ENCODE measurements at regions not wholly inside any gene's neighbourhood (a gene's known extent, or its start where the extent isn't known, plus 50 kb on each side); places are given as distances from the start of the nearest gene placed in this dataset.
"Not testable (repeated sequence)": the region's sequence is repeated elsewhere in the genome, so short reads cannot be mapped to it uniquely, and the experiment has no call there.

- ATAC-seq (replicated peaks in 1 of 4) (no peak), DNase-seq (no peak)
- ChIA-PET CTCF (no interaction called here), POLR2A (no interaction called here)
- H3K4me1 ChIP-seq (ENCODE audit: control insufficient read depth in 1 of 2, extremely low read depth in 1 of 2, insufficient read depth in 2 of 2, low read length in 2 of 2) = no peaks in the 10 kb centered on the region
- H3K36me3 ChIP-seq (ENCODE audit: control insufficient read depth in 2 of 2, extremely low read depth in 1 of 2, insufficient read depth in 1 of 2, low read length in 1 of 2) = no peaks in the 10 kb centered on the region
- peaks cover 0 to 8% of the 10 kb centered on the region in 2 experiments for H3K27me3 ChIP-seq (replicated peaks in 1 of 2; ENCODE audit: control insufficient read depth in 2 of 2, extremely low read depth in 1 of 2, insufficient read depth in 2 of 2, low read length in 1 of 2)
- no CpG with 5 or more reads among the region's 6 CpGs for WGBS (ENCODE audit: insufficient coverage)
- H3K27ac ChIP-seq (ENCODE audit: low read length) = no peak overlapping the region
- H3K36me3 Mint-ChIP-seq = no peaks in the 10 kb centered on the region
- H3K4me3 ChIP-seq (ENCODE audit: control insufficient read depth in 1 of 2, extremely low read depth in 1 of 2, low read length in 1 of 2) = no peak overlapping the region
- peaks cover 12 to 16% of the 10 kb centered on the region in 2 donors for H3K27me3 Mint-ChIP-seq
- H3K27ac Mint-ChIP-seq = no peak overlapping the region
- H3K9me3 ChIP-seq = no peaks in the 10 kb centered on the region
- H3K4me3 Mint-ChIP-seq = no peak overlapping the region
- no peaks in the 10 kb centered on the region for H3K4me1 Mint-ChIP-seq
- H3K9me3 Mint-ChIP-seq = peaks cover 20 to 37% (median 25%) of the 10 kb centered on the region in 3 donors
These were observed 229.2 kb downstream of the ADAMTS15 start for GRCh38 chr11:130677486-130678153.

DNA sequence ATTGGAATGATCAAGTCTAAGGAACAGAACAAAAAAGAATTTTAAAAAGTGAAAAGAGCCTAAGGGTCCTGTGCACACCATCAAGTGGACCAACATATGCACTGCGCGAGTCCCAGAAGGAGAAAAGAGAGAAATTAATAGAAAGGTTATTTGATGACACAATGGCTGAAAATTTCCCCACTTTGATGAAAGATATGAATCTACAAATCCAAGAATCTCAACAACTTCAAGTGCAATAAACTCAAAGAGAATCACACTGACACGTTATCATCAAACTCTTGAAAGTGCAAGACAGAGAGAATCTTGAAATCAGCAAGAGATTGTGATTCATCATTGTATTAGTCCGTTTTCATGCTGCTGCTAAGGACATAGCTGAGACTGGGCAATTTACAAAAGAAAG is 230.8 kb downstream of the ADAMTS15 start:
- Histone ChIP-seq H3K9me3 (no peaks in the 10 kb centered on the region), H3K4me3 (ENCODE audit: control insufficient read depth in 1 of 2, extremely low read depth in 1 of 2, low read length in 1 of 2) (no peak overlapping the region), H3K4me1 (ENCODE audit: control insufficient read depth in 1 of 2, extremely low read depth in 1 of 2, insufficient read depth in 2 of 2, low read length in 2 of 2) (no peaks in the 10 kb centered on the region), H3K27me3 (replicated peaks in 1 of 2; ENCODE audit: control insufficient read depth in 2 of 2, extremely low read depth in 1 of 2, insufficient read depth in 2 of 2, low read length in 1 of 2) (peaks cover 0 to 4% of the 10 kb centered on the region in 2 experiments), H3K36me3 (ENCODE audit: control insufficient read depth in 2 of 2, extremely low read depth in 1 of 2, insufficient read depth in 1 of 2, low read length in 1 of 2) (no peaks in the 10 kb centered on the region), H3K27ac (ENCODE audit: low read length) (no peak overlapping the region)
- ATAC-seq (replicated peaks in 1 of 4) = no peak
- Mint-ChIP-seq H3K4me3 (no peak overlapping the region), H3K9me3 (peaks cover 20 to 37% (median 25%) of the 10 kb centered on the region in 3 donors), H3K4me1 (no peaks in the 10 kb centered on the region), H3K27ac (no peak overlapping the region), H3K27me3 (peaks cover 10 to 14% of the 10 kb centered on the region in 2 donors), H3K36me3 (no peaks in the 10 kb centered on the region)
- ChIA-PET POLR2A (no interaction called here), CTCF (no interaction called here)
- no peak for DNase-seq
- no CpG with 5 or more reads among the region's 4 CpGs for WGBS (ENCODE audit: insufficient coverage)

GRCh38 chr11:130682471-130682870 is 233.8 kb downstream of the SNX19 start:
- CTCF ChIA-PET; H3K4me1 ChIP-seq (ENCODE audit: control insufficient read depth in 1 of 2, extremely low read depth in 1 of 2, insufficient read depth in 2 of 2, low read length in 2 of 2); H3K27me3 ChIP-seq (replicated peaks in 1 of 2; ENCODE audit: control insufficient read depth in 2 of 2, extremely low read depth in 1 of 2, insufficient read depth in 2 of 2, low read length in 1 of 2); H3K36me3 ChIP-seq (ENCODE audit: control insufficient read depth in 2 of 2, extremely low read depth in 1 of 2, insufficient read depth in 1 of 2, low read length in 1 of 2); H3K4me3 ChIP-seq (ENCODE audit: control insufficient read depth in 1 of 2, extremely low read depth in 1 of 2, low read length in 1 of 2); H3K27ac ChIP-seq (ENCODE audit: low read length); H3K4me3 Mint-ChIP-seq; ATAC-seq (replicated peaks in 1 of 4); H3K27me3 Mint-ChIP-seq; H3K9me3 ChIP-seq; DNase-seq; H3K27ac Mint-ChIP-seq; POLR2A ChIA-PET; H3K4me1 Mint-ChIP-seq; H3K36me3 Mint-ChIP-seq: not testable (repeated sequence)
- WGBS (ENCODE audit: insufficient coverage) = no CpG with 5 or more reads among the region's 2 CpGs
- peaks cover 20 to 37% (median 25%) of the 10 kb centered on the region in 3 donors for H3K9me3 Mint-ChIP-seq

DNA sequence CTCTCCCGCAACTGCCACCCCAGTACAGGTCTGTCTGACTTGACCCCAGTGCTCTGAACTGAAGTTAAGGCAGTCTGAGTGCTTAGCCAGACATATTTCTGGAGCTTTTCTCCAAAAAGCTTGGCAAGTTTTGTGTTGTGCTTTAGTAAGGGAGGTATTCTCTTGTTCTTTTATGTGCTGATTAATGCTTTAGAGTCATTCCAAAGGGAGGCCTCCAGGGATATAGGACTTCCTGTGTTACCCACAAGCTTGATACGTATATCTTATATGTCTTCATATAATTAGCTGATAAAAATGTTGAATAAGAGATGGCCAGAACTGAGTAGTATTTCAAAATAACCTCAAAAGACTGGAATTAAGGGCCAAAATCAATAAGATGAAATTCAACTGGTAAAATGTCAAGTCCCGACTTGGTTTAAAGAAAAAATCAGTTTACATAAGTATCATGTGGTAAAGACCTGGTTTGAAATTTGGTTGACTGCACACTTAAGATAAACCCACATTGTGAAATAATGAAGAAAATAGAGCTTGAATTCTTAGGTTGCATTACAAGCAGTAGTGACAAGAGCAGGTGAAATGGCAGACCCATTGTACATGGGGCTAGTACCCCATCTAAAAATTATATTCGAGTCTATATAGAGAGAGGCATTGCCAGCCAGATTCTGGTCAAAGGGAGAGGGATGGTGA is 226.9 kb downstream of the SNX19 start:
- no peaks in the 10 kb centered on the region for H3K4me1 Mint-ChIP-seq
- no peaks in the 10 kb centered on the region for H3K4me1 ChIP-seq (ENCODE audit: control insufficient read depth in 1 of 2, extremely low read depth in 1 of 2, insufficient read depth in 2 of 2, low read length in 2 of 2)
- H3K4me3 ChIP-seq (ENCODE audit: control insufficient read depth in 1 of 2, extremely low read depth in 1 of 2, low read length in 1 of 2) = no peak overlapping the region
- 100% methylated on average over 1 of the region's 4 CpGs for WGBS (ENCODE audit: insufficient coverage)
- H3K27ac ChIP-seq (ENCODE audit: low read length) = no peak overlapping the region
- ATAC-seq (replicated peaks in 1 of 4) = no peak
- no peaks in the 10 kb centered on the region for H3K9me3 ChIP-seq
- ChIA-PET CTCF (no interaction called here), POLR2A (no interaction called here)
- no peaks in the 10 kb centered on the region for H3K27me3 ChIP-seq (replicated peaks in 1 of 2; ENCODE audit: control insufficient read depth in 2 of 2, extremely low read depth in 1 of 2, insufficient read depth in 2 of 2, low read length in 1 of 2)
- H3K36me3 ChIP-seq (ENCODE audit: control insufficient read depth in 2 of 2, extremely low read depth in 1 of 2, insufficient read depth in 1 of 2, low read length in 1 of 2) = no peaks in the 10 kb centered on the region
- H3K4me3 Mint-ChIP-seq = no peak overlapping the region
- peaks cover 3 to 13% of the 10 kb centered on the region in 2 donors for H3K27me3 Mint-ChIP-seq
- H3K9me3 Mint-ChIP-seq = peaks cover 0 to 6% (median 0%) of the 10 kb centered on the region in 3 donors
- no peak for DNase-seq
- H3K36me3 Mint-ChIP-seq = no peaks in the 10 kb centered on the region
- H3K27ac Mint-ChIP-seq = no peak overlapping the region

DNA sequence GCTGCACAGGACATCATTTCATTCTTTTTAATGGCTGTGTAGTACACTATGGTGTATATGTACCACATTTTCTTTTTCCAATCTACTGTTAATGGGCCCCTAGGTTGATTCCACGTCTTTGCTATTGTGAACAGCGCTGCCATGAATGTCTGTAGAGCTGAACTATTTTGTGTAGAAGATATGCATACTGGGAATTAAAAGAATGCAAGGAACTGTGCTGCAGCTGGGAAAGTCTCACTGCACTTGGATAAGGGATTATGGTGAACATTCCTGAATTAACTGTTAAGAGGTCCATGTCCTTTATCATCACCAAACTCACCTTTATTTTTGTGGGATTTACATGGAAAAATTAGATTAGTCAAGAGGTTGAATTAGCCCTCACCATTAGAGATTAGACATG is 224.7 kb downstream of the SNX19 start:
- H3K4me3 Mint-ChIP-seq = no peak overlapping the region
- peaks cover 3 to 15% of the 10 kb centered on the region in 2 donors for H3K27me3 Mint-ChIP-seq
- no peaks in the 10 kb centered on the region for H3K27me3 ChIP-seq (replicated peaks in 1 of 2; ENCODE audit: control insufficient read depth in 2 of 2, extremely low read depth in 1 of 2, insufficient read depth in 2 of 2, low read length in 1 of 2)
- no peak overlapping the region for H3K27ac ChIP-seq (ENCODE audit: low read length)
- WGBS (ENCODE audit: insufficient coverage) = no CpG with 5 or more reads among the region's 2 CpGs
- no peak overlapping the region for H3K27ac Mint-ChIP-seq
- H3K4me3 ChIP-seq (ENCODE audit: control insufficient read depth in 1 of 2, extremely low read depth in 1 of 2, low read length in 1 of 2) = no peak overlapping the region
- ATAC-seq (replicated peaks in 1 of 4) (no peak), DNase-seq (no peak)
- POLR2A ChIA-PET = no interaction called here
- CTCF ChIA-PET = no interaction called here
- H3K36me3 Mint-ChIP-seq = no peaks in the 10 kb centered on the region
- H3K4me1 Mint-ChIP-seq = no peaks in the 10 kb centered on the region
- peaks cover 0 to 6% (median 0%) of the 10 kb centered on the region in 3 donors for H3K9me3 Mint-ChIP-seq
- no peaks in the 10 kb centered on the region for H3K9me3 ChIP-seq
- H3K4me1 ChIP-seq (ENCODE audit: control insufficient read depth in 1 of 2, extremely low read depth in 1 of 2, insufficient read depth in 2 of 2, low read length in 2 of 2) = no peaks in the 10 kb centered on the region
- H3K36me3 ChIP-seq (ENCODE audit: control insufficient read depth in 2 of 2, extremely low read depth in 1 of 2, insufficient read depth in 1 of 2, low read length in 1 of 2) = no peaks in the 10 kb centered on the region

GRCh38 chr11:130692220-130692619 is 224.1 kb downstream of the SNX19 start:
- WGBS (ENCODE audit: insufficient coverage) = 86% methylated on average over 3 of the region's 4 CpGs
- Histone ChIP-seq H3K4me1 (ENCODE audit: control insufficient read depth in 1 of 2, extremely low read depth in 1 of 2, insufficient read depth in 2 of 2, low read length in 2 of 2) (no peaks in the 10 kb centered on the region), H3K36me3 (ENCODE audit: control insufficient read depth in 2 of 2, extremely low read depth in 1 of 2, insufficient read depth in 1 of 2, low read length in 1 of 2) (no peaks in the 10 kb centered on the region), H3K27me3 (replicated peaks in 1 of 2; ENCODE audit: control insufficient read depth in 2 of 2, extremely low read depth in 1 of 2, insufficient read depth in 2 of 2, low read length in 1 of 2) (no peaks in the 10 kb centered on the region), H3K27ac (ENCODE audit: low read length) (no peak overlapping the region), H3K4me3 (ENCODE audit: control insufficient read depth in 1 of 2, extremely low read depth in 1 of 2, low read length in 1 of 2) (no peak overlapping the region), H3K9me3 (no peaks in the 10 kb centered on the region)
- no peak for DNase-seq
- no peak for ATAC-seq (replicated peaks in 1 of 4)
- ChIA-PET POLR2A (no interaction called here), CTCF (no interaction called here)
- no peak overlapping the region for H3K27ac Mint-ChIP-seq
- H3K4me1 Mint-ChIP-seq = no peaks in the 10 kb centered on the region
- H3K4me3 Mint-ChIP-seq = no peak overlapping the region
- peaks cover 3 to 15% of the 10 kb centered on the region in 2 donors for H3K27me3 Mint-ChIP-seq
- peaks cover 0 to 6% (median 0%) of the 10 kb centered on the region in 3 donors for H3K9me3 Mint-ChIP-seq
- no peaks in the 10 kb centered on the region for H3K36me3 Mint-ChIP-seq
